ENCODE measurements at regions not wholly inside any gene's neighbourhood (a gene's known extent, or its start where the extent isn't known, plus 50 kb on each side); places are given as distances from the start of the nearest gene placed in this dataset.

DNA sequence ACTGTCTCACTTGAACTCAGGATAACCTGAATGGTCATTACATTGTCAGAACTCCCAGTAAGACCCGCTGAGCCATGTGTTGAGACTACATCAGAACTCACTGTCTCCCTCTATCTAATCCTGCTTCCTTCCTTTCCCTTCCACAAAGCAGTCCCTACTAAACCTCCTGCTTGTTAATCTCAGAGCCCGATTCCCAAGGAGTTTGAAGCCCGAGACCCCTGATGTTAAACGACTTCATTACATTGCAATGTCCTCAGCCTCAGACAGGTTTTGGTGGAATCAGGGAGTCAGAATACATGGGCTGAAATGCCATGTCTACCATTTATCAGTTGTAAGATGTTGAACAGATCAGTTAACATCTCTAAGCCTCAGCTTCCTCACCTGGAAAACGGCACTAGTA, 682.4 kb downstream of the ADGRL2 start:
- Mint-ChIP-seq H3K36me3 (ENCODE audit: low read depth) (no peaks in the 10 kb centered on the region), H3K27me3 (no peaks in the 10 kb centered on the region), H3K9me3 (peaks cover 2% of the 10 kb centered on the region), H3K4me1 (ENCODE audit: low read depth) (no peaks in the 10 kb centered on the region), H3K4me3 (no peak overlapping the region), H3K27ac (no peak overlapping the region)
- Histone ChIP-seq H3K36me3 (ENCODE audit: insufficient read depth, low read length) (no peaks in the 10 kb centered on the region), H3K27ac (ENCODE audit: low read depth in 1 of 2, low read length in 2 of 2) (no peak overlapping the region), H3K27me3 (ENCODE audit: control insufficient read depth in 1 of 2, insufficient read depth in 2 of 2, low read length in 2 of 2) (no peaks in the 10 kb centered on the region), H3K9me3 (ENCODE audit: control insufficient read depth in 1 of 2, insufficient read depth in 1 of 2, low read length in 2 of 2) (no peaks in the 10 kb centered on the region), H3K4me3 (ENCODE audit: low read length) (no peak overlapping the region), H3K4me1 (ENCODE audit: insufficient read depth, low read length) (no peaks in the 10 kb centered on the region)
- CTCF ChIA-PET = no interaction called here
- intact Hi-C loops (cut with DNase I, micrococcal nuclease) = no loop called here
- ATAC-seq (ENCODE audit: poor library complexity) (no peak), DNase-seq (no peak)
- TF ChIP-seq, protein P1, sequence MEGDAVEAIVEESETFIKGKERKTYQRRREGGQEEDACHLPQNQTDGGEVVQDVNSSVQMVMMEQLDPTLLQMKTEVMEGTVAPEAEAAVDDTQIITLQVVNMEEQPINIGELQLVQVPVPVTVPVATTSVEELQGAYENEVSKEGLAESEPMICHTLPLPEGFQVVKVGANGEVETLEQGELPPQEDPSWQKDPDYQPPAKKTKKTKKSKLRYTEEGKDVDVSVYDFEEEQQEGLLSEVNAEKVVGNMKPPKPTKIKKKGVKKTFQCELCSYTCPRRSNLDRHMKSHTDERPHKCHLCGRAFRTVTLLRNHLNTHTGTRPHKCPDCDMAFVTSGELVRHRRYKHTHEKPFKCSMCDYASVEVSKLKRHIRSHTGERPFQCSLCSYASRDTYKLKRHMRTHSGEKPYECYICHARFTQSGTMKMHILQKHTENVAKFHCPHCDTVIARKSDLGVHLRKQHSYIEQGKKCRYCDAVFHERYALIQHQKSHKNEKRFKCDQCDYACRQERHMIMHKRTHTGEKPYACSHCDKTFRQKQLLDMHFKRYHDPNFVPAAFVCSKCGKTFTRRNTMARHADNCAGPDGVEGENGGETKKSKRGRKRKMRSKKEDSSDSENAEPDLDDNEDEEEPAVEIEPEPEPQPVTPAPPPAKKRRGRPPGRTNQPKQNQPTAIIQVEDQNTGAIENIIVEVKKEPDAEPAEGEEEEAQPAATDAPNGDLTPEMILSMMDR (IDR thresholded peaks at IDR 0.05) = no peak
- POLR2A ChIA-PET = no interaction called here

DNA sequence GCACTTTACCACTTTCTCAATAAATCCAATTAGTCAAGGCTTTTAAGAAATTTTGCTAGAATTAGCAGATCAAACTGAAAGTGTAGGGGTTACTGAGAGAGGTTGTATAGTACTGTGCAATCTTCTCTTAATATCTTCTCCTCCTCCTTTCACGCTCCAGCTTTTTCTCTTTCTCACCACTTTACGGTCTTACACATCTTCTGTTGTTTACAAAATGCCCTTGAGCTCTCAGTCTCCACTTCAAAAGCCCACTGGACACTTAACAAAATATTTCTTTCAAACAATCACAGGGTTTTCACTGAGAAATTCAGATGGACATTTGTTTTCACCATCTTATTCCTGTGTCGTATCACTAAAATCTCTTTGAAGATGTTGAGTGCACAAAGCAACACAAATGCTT, 678.2 kb downstream of the ADGRL2 start:
- Histone ChIP-seq H3K4me3 (ENCODE audit: low read length) (no peak overlapping the region), H3K9me3 (ENCODE audit: control insufficient read depth in 1 of 2, insufficient read depth in 1 of 2, low read length in 2 of 2) (no peaks in the 10 kb centered on the region), H3K27me3 (ENCODE audit: control insufficient read depth in 1 of 2, insufficient read depth in 2 of 2, low read length in 2 of 2) (no peaks in the 10 kb centered on the region), H3K36me3 (ENCODE audit: insufficient read depth, low read length) (no peaks in the 10 kb centered on the region), H3K27ac (ENCODE audit: low read depth in 1 of 2, low read length in 2 of 2) (no peak overlapping the region), H3K4me1 (ENCODE audit: insufficient read depth, low read length) (no peaks in the 10 kb centered on the region)
- POLR2A ChIA-PET = no interaction called here
- Mint-ChIP-seq H3K4me3 (no peak overlapping the region), H3K4me1 (ENCODE audit: low read depth) (no peaks in the 10 kb centered on the region), H3K27ac (no peak overlapping the region), H3K27me3 (no peaks in the 10 kb centered on the region), H3K9me3 (peaks cover 7% of the 10 kb centered on the region), H3K36me3 (ENCODE audit: low read depth) (no peaks in the 10 kb centered on the region)
- DNase-seq (no peak), ATAC-seq (ENCODE audit: poor library complexity) (no peak)
- CTCF ChIA-PET = no interaction called here
- intact Hi-C loops (cut with DNase I, micrococcal nuclease) = no loop called here
- TF ChIP-seq, protein P1 (IDR thresholded peaks at IDR 0.05) = no peak

DNA sequence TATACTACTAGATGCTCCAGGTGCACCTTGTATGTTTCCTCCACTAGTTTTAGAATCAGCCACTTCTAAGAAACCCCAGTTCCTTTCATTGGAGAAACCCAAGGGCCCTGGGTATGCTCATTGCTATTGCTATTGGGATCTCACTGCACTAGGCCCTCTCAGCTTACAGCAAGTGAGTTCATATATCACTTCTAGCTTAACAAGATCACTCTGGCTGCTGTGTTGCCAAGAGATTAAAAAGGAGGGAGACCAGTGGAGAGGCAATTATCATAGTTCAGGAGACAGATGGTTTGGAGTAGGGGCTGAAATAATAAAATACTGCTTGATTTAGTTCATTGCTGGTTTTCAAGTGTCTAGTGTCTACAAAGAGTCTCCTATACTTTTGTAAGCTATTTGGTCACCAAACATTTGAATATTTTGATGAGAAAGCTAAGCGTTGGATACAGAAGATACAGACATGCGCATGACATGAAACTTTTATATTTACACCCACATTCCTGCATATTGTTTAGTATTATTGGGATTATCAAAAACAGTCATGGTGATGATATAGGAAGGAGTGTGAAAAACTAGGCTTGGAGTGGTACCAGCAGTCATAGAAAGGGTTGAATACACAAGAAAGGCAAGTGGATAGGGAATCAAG, 671.9 kb downstream of the ADGRL2 start:
- POLR2A ChIA-PET = no interaction called here

More for the DNA sequence above, 671.9 kb downstream of the ADGRL2 start:
- no peaks in the 10 kb centered on the region for H3K4me1 ChIP-seq (ENCODE audit: insufficient read depth, low read length)
- H3K27me3 ChIP-seq (ENCODE audit: control insufficient read depth in 1 of 2, insufficient read depth in 2 of 2, low read length in 2 of 2) = no peaks in the 10 kb centered on the region
- Mint-ChIP-seq H3K9me3 (peaks cover 8% of the 10 kb centered on the region), H3K4me3 (no peak overlapping the region), H3K27me3 (no peaks in the 10 kb centered on the region), H3K4me1 (ENCODE audit: low read depth) (no peaks in the 10 kb centered on the region), H3K27ac (no peak overlapping the region), H3K36me3 (ENCODE audit: low read depth) (no peaks in the 10 kb centered on the region)
- DNase-seq (no peak), ATAC-seq (ENCODE audit: poor library complexity) (no peak)
- H3K9me3 ChIP-seq (ENCODE audit: control insufficient read depth in 1 of 2, insufficient read depth in 1 of 2, low read length in 2 of 2) = no peaks in the 10 kb centered on the region
- CTCF ChIA-PET = no interaction called here
- H3K4me3 ChIP-seq (ENCODE audit: low read length) = no peak overlapping the region
- TF ChIP-seq, protein P1 (IDR thresholded peaks at IDR 0.05) = no peak
- H3K27ac ChIP-seq (ENCODE audit: low read depth in 1 of 2, low read length in 2 of 2) = no peak overlapping the region
- intact Hi-C loops (cut with DNase I, micrococcal nuclease) = no loop called here
- H3K36me3 ChIP-seq (ENCODE audit: insufficient read depth, low read length) = no peaks in the 10 kb centered on the region
